Effector memory CD8-positive, alpha-beta T cell (primary cell): ENCODE measurements at regions not wholly inside any gene's neighbourhood (a gene's known extent, or its start where the extent isn't known, plus 50 kb on each side); places are given as distances from the start of the nearest gene placed in this dataset.
"Not testable (repeated sequence)": the region's sequence is repeated elsewhere in the genome, so short reads cannot be mapped to it uniquely, and the experiment has no call there.

Experiments
- ATAC-seq: fragments of 150-1000 bp; cut with Tn5 transposase; replicated peaks from 2 replicates; pipeline ENCODE4 v1.10.0; 2021; ENCODE audit warnings: mild to moderate bottlenecking, moderate library complexity
- DNase-seq, 3 experiments: peaks; one replicate each; pipeline ENCODE4 v3.0.0; 2021
- H3K27ac Mint-ChIP-seq, 2 donors: one replicate each; pipeline ENCODE4 v1.8.0; 2022; ENCODE audit warnings: mild to moderate bottlenecking in 2 of 2, mixed read lengths in 2 of 2, moderate library complexity in 2 of 2
- H3K27me3 Mint-ChIP-seq, 2 donors: one replicate each; pipeline ENCODE4 v1.8.0; 2022; ENCODE audit warnings: mixed read lengths in 2 of 2
- H3K36me3 Mint-ChIP-seq: one replicate; pipeline ENCODE4 v1.8.0; 2022; ENCODE audit warnings: mild to moderate bottlenecking, moderate library complexity, mixed read lengths; ENCODE audit not compliant: insufficient read depth
- H3K4me1 Mint-ChIP-seq, 2 donors: one replicate each; pipeline ENCODE4 v1.8.0; 2022; ENCODE audit warnings: low read depth in 2 of 2, mixed read lengths in 2 of 2
- H3K4me3 Mint-ChIP-seq, 2 donors: one replicate each; pipeline ENCODE4 v1.8.0; 2022; ENCODE audit warnings: mild to moderate bottlenecking in 2 of 2, mixed read lengths in 2 of 2, moderate library complexity in 2 of 2
- H3K9me3 Mint-ChIP-seq, 2 donors: one replicate each; pipeline ENCODE4 v1.8.0; 2022; ENCODE audit warnings: mixed read lengths in 2 of 2

- Mint-ChIP-seq H3K27me3 (no peaks in the 10 kb centered on the region), H3K27ac (no peak overlapping the region), H3K9me3 (peaks cover 6 to 9% of the 10 kb centered on the region in 2 donors), H3K36me3 (no peaks in the 10 kb centered on the region), H3K4me3 (no peak overlapping the region), H3K4me1 (no peaks in the 10 kb centered on the region)
- no peak for ATAC-seq
- DNase-seq, result no peak
Measured at GRCh38 chr13:89407357-89407756, 1736.2 kb downstream of the SLITRK5 start.

- ATAC-seq, result no peak
- Mint-ChIP-seq H3K4me3 (no peak overlapping the region), H3K27me3 (no peaks in the 10 kb centered on the region), H3K4me1 (no peaks in the 10 kb centered on the region), H3K27ac (no peak overlapping the region), H3K9me3 (peaks cover 9 to 21% of the 10 kb centered on the region in 2 donors), H3K36me3 (no peaks in the 10 kb centered on the region)
- no peak for DNase-seq
Measured at GRCh38 chr13:89432997-89433396, 1761.8 kb downstream of the SLITRK5 start.

- H3K36me3 Mint-ChIP-seq, DNase-seq: not testable (repeated sequence)
Measured at GRCh38 chr13:89434624-89435023, 1763.5 kb downstream of the SLITRK5 start.

DNA sequence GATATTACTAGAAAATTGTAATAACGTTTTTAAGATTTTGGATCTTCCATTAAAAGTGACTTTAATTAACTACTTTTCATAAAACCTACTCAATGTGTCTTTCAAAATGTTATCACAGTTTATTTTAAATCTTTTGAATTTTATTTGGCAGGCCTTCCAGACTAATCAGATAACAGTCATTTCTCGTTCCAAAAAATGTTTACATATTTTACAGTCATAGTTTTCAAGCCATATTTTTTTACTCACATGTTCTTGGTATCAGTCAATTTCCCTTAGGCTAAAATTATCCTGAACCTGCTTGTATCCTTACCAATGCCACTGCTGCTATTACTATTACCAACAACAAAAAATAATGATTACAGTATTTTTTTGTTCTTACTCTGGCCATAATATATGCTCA, 1783.5 kb downstream of the SLITRK5 start:
- Mint-ChIP-seq H3K36me3 (peaks cover 3% of the 10 kb centered on the region), H3K4me1 (no peaks in the 10 kb centered on the region), H3K27me3 (no peaks in the 10 kb centered on the region), H3K9me3 (peaks cover 2 to 13% of the 10 kb centered on the region in 2 donors), H3K4me3 (no peak overlapping the region), H3K27ac (no peak overlapping the region)
- ATAC-seq (no peak), DNase-seq (no peak)

More at GRCh38 chr13:89434624-89435023, 1763.5 kb downstream of the SLITRK5 start:
- peaks cover 9 to 23% of the 10 kb centered on the region in 2 donors for H3K9me3 Mint-ChIP-seq
- not testable (repeated sequence) for H3K4me1 Mint-ChIP-seq, H3K4me3 Mint-ChIP-seq, ATAC-seq, H3K27ac Mint-ChIP-seq, H3K27me3 Mint-ChIP-seq

GRCh38 chr13:89455225-89455624, 1784.1 kb downstream of the SLITRK5 start:
- Mint-ChIP-seq H3K27me3 (no peaks in the 10 kb centered on the region), H3K36me3 (peaks cover 3% of the 10 kb centered on the region), H3K9me3 (peaks cover 2 to 13% of the 10 kb centered on the region in 2 donors), H3K27ac (no peak overlapping the region), H3K4me1 (no peaks in the 10 kb centered on the region), H3K4me3 (no peak overlapping the region)
- DNase-seq (no peak), ATAC-seq (no peak)

DNA sequence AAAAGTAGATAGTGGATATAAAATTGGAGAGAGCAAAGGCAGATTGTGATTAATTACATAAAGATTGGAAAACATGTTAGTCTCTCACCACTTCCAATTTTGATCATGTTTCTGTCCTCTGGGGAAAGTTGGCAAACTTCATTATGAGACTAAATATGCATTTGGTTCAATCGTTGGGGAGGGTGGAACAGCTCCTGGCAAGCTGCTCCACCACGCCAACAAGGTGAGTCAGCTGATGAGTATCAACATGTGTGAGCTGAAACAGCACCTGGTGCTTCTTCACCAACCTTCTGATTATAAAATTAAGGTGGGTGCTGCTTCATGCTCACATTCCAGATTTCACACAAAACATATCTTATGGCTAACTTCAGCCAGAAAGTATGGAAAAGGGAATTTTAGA, 1784.6 kb downstream of the SLITRK5 start:
- Mint-ChIP-seq H3K27me3 (no peaks in the 10 kb centered on the region), H3K9me3 (peaks cover 2 to 12% of the 10 kb centered on the region in 2 donors), H3K4me3 (no peak overlapping the region), H3K4me1 (no peaks in the 10 kb centered on the region), H3K27ac (no peak overlapping the region), H3K36me3 (peaks cover 3% of the 10 kb centered on the region)
- ATAC-seq, result no peak
- DNase-seq, result no peak

GRCh38 chr13:89457977-89458376, 1786.8 kb downstream of the SLITRK5 start:
- Mint-ChIP-seq H3K36me3 (peaks cover 2% of the 10 kb centered on the region), H3K9me3 (peaks cover 2 to 4% of the 10 kb centered on the region in 2 donors), H3K4me1 (no peaks in the 10 kb centered on the region), H3K27me3 (no peaks in the 10 kb centered on the region), H3K4me3 (no peak overlapping the region), H3K27ac (no peak overlapping the region)
- DNase-seq (no peak), ATAC-seq (no peak)

- H3K27ac Mint-ChIP-seq, result no peak overlapping the region
- DNase-seq (no peak), ATAC-seq (no peak)
- H3K9me3 Mint-ChIP-seq, result peaks cover 0 to 2% of the 10 kb centered on the region in 2 donors
- no peaks in the 10 kb centered on the region for H3K36me3 Mint-ChIP-seq
- H3K27me3 Mint-ChIP-seq, result no peaks in the 10 kb centered on the region
- no peak overlapping the region for H3K4me3 Mint-ChIP-seq
- H3K4me1 Mint-ChIP-seq, result no peaks in the 10 kb centered on the region
Measured at GRCh38 chr13:89458456-89458855, 1787.3 kb downstream of the SLITRK5 start.

- not testable (repeated sequence) for DNase-seq, H3K4me3 Mint-ChIP-seq, H3K4me1 Mint-ChIP-seq, H3K9me3 Mint-ChIP-seq, H3K27ac Mint-ChIP-seq, ATAC-seq, H3K27me3 Mint-ChIP-seq, H3K36me3 Mint-ChIP-seq
Measured at GRCh38 chr13:89460895-89461294, 1789.7 kb downstream of the SLITRK5 start.

DNA sequence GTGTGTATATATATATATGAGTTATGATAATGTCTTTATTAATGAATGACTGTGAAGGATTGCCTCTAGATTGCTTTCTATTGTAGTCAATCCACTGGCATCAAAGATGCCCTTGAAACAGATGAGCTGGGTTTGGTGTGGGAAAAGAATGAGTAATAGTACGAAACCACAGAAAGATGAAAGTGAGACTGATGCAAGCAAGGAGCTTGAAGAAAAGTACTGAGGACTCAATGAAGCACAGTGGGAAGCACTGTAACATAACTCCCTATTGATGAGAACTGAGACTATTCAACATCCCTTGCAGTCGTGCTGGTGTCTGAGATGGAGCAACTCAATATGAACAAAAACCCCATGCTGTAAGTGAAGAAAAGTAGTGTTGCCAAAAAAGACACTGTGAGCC, 1794.2 kb downstream of the SLITRK5 start:
- H3K4me3 Mint-ChIP-seq, result no peak overlapping the region
- H3K4me1 Mint-ChIP-seq, result no peaks in the 10 kb centered on the region
- DNase-seq (no peak), ATAC-seq (no peak)
- no peaks in the 10 kb centered on the region for H3K27me3 Mint-ChIP-seq
- no peaks in the 10 kb centered on the region for H3K36me3 Mint-ChIP-seq
- H3K27ac Mint-ChIP-seq, result no peak overlapping the region
- H3K9me3 Mint-ChIP-seq, result peaks cover 7 to 11% of the 10 kb centered on the region in 2 donors

DNA sequence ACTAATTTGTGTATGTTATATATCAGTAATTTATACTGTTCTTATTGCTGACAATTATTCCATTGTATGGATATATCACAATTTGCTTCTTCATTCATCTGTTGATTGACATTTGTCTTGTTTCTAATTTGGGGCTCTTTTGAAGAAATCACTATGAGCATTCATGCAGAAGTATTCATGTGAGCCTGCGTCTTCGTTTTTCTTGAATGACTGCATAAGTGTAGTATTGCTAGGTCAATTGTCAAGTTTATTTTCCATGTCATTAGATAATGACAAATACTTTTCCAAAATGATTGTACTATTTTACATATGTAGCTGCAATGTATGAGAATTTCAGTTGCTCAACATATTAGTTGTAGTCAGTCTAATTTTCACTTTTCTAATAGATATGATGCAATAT, 1796.9 kb downstream of the SLITRK5 start:
- no peaks in the 10 kb centered on the region for H3K4me1 Mint-ChIP-seq
- ATAC-seq (no peak), DNase-seq (no peak)
- no peaks in the 10 kb centered on the region for H3K27me3 Mint-ChIP-seq
- no peaks in the 10 kb centered on the region for H3K36me3 Mint-ChIP-seq
- no peak overlapping the region for H3K27ac Mint-ChIP-seq
- H3K9me3 Mint-ChIP-seq, result peaks cover 9 to 24% of the 10 kb centered on the region in 2 donors
- H3K4me3 Mint-ChIP-seq, result no peak overlapping the region

GRCh38 chr13:89470901-89471300, 1799.7 kb downstream of the SLITRK5 start:
- ATAC-seq, result no peak
- Mint-ChIP-seq H3K9me3 (peaks cover 8 to 46% of the 10 kb centered on the region in 2 donors), H3K36me3 (no peaks in the 10 kb centered on the region), H3K4me3 (no peak overlapping the region), H3K27me3 (no peaks in the 10 kb centered on the region), H3K4me1 (no peaks in the 10 kb centered on the region), H3K27ac (no peak overlapping the region)
- no peak for DNase-seq

DNA sequence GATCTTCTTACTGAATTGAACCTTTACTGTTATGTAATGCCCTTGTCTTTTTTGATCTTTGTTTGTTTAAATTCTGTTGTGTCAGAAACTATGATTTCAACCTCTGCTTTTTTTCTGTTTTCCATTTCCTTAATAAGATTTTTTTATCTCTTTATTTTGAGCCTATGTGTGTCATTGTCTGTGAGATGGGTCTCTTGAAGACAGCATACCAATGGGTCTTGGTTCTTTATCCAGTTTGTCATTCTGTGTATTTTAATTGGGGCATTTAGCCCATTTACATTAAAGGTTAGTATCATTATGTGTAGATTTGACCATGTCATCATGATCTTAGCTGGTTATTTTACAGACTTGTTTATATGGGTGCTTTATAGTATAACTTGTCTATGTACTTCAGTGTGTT, 1803.3 kb downstream of the SLITRK5 start:
- DNase-seq, result no peak
- Mint-ChIP-seq H3K4me1 (no peaks in the 10 kb centered on the region), H3K27me3 (no peaks in the 10 kb centered on the region), H3K27ac (no peak overlapping the region), H3K4me3 (no peak overlapping the region), H3K9me3 (peaks cover 6 to 51% of the 10 kb centered on the region in 2 donors), H3K36me3 (no peaks in the 10 kb centered on the region)
- ATAC-seq, result no peak

GRCh38 chr13:89486065-89486464, 1814.9 kb downstream of the SLITRK5 start:
- ATAC-seq (no peak), DNase-seq (no peak)
- no peak overlapping the region for H3K27ac Mint-ChIP-seq
- no peaks in the 10 kb centered on the region for H3K36me3 Mint-ChIP-seq
- H3K4me3 Mint-ChIP-seq, result no peak overlapping the region
- no peaks in the 10 kb centered on the region for H3K4me1 Mint-ChIP-seq
- no peaks in the 10 kb centered on the region for H3K27me3 Mint-ChIP-seq
- H3K9me3 Mint-ChIP-seq, result peaks cover 1 to 10% of the 10 kb centered on the region in 2 donors

- ATAC-seq (no peak), DNase-seq (no peak)
- Mint-ChIP-seq H3K27ac (no peak overlapping the region), H3K36me3 (no peaks in the 10 kb centered on the region), H3K4me3 (no peak overlapping the region), H3K9me3 (peaks cover 7 to 10% of the 10 kb centered on the region in 2 donors), H3K4me1 (no peaks in the 10 kb centered on the region), H3K27me3 (no peaks in the 10 kb centered on the region)
Measured at GRCh38 chr13:89486709-89487108, 1815.5 kb downstream of the SLITRK5 start.
